ENCODE measurements at regions not wholly inside any gene's neighbourhood (a gene's known extent, or its start where the extent isn't known, plus 50 kb on each side); places are given as distances from the start of the nearest gene placed in this dataset.

- no peak overlapping the region for H3K9ac ChIP-seq (ENCODE audit: control insufficient read depth, extremely low read depth, insufficient read depth, low read length)
- H3K4me2 ChIP-seq (ENCODE audit: control insufficient read depth, extremely low read depth, insufficient read depth, low read depth, low read length) = no peak overlapping the region
- no peaks in the 10 kb centered on the region for H3K9me3 ChIP-seq (ENCODE audit: control insufficient read depth, low read depth, low read length)
- no peaks in the 10 kb centered on the region for H3K9me1 ChIP-seq (ENCODE audit: control insufficient read depth, extremely low read depth, insufficient read depth, low read length)
- H2AFZ ChIP-seq (ENCODE audit: control insufficient read depth, low read length) = no peak overlapping the region
- no peak overlapping the region for H3K4me3 ChIP-seq (ENCODE audit: control insufficient read depth in 2 of 3, extremely low read depth in 1 of 3, insufficient read depth in 2 of 3, low read depth in 1 of 3, low read length in 3 of 3)
- no peaks in the 10 kb centered on the region for H3K4me1 ChIP-seq (ENCODE audit: control insufficient read depth, extremely low read depth, insufficient read depth, low read length)
- TF ChIP-seq EZH2 (IDR thresholded peaks at IDR 0.05; ENCODE audit: low read length) = no peak
- no peak for TF ChIP-seq CTCF (optimal IDR thresholded peaks at IDR 0.05 in 1 of 3, IDR thresholded peaks at IDR 0.05 in 1 of 3, conservative IDR thresholded peaks at IDR 0.05 in 1 of 3; ENCODE audit: extremely low read depth in 1 of 3, insufficient read depth in 2 of 3, low read length in 3 of 3)
- dilution Hi-C loops (cut with MboI; ENCODE audit: extremely low pct_ligation_motif_present, low sequenced_read_pairs) = no loop called here
- FAIRE-seq = no peak
- peaks cover 29% of the 10 kb centered on the region for H3K27me3 ChIP-seq (ENCODE audit: control insufficient read depth, extremely low read depth, insufficient read depth, low read length)
- H3K36me3 ChIP-seq (ENCODE audit: control insufficient read depth in 2 of 2, extremely low read depth in 1 of 2, insufficient read depth in 2 of 2, low read length in 2 of 2) = no peaks in the 10 kb centered on the region
- H3K27ac ChIP-seq (ENCODE audit: control insufficient read depth, insufficient read depth, low read length) = no peak overlapping the region
- no peak for DNase-seq (ENCODE audit: low read depth, low spot score)
- no peaks in the 10 kb centered on the region for H4K20me1 ChIP-seq (ENCODE audit: control insufficient read depth, extremely low read depth, insufficient read depth, low read length)
- no peaks in the 10 kb centered on the region for H3K79me2 ChIP-seq (ENCODE audit: control insufficient read depth, insufficient read depth, low read length)
Measured at GRCh38 chr22:26905076-26905475, 247.7 kb downstream of the MIAT start.

GRCh38 chr22:26905640-26906039, 248.3 kb downstream of the MIAT start:
- Histone ChIP-seq H3K4me2 (ENCODE audit: control insufficient read depth, extremely low read depth, insufficient read depth, low read depth, low read length) (no peak overlapping the region), H3K36me3 (ENCODE audit: control insufficient read depth in 2 of 2, extremely low read depth in 1 of 2, insufficient read depth in 2 of 2, low read length in 2 of 2) (no peaks in the 10 kb centered on the region), H3K9ac (ENCODE audit: control insufficient read depth, extremely low read depth, insufficient read depth, low read length) (no peak overlapping the region), H3K9me1 (ENCODE audit: control insufficient read depth, extremely low read depth, insufficient read depth, low read length) (no peaks in the 10 kb centered on the region), H3K79me2 (ENCODE audit: control insufficient read depth, insufficient read depth, low read length) (no peaks in the 10 kb centered on the region), H3K27ac (ENCODE audit: control insufficient read depth, insufficient read depth, low read length) (no peak overlapping the region), H3K4me1 (ENCODE audit: control insufficient read depth, extremely low read depth, insufficient read depth, low read length) (no peaks in the 10 kb centered on the region), H2AFZ (ENCODE audit: control insufficient read depth, low read length) (no peak overlapping the region), H3K9me3 (ENCODE audit: control insufficient read depth, low read depth, low read length) (no peaks in the 10 kb centered on the region), H3K27me3 (ENCODE audit: control insufficient read depth, extremely low read depth, insufficient read depth, low read length) (peaks cover 29% of the 10 kb centered on the region), H3K4me3 (ENCODE audit: control insufficient read depth in 2 of 3, extremely low read depth in 1 of 3, insufficient read depth in 2 of 3, low read depth in 1 of 3, low read length in 3 of 3) (no peak overlapping the region), H4K20me1 (ENCODE audit: control insufficient read depth, extremely low read depth, insufficient read depth, low read length) (no peaks in the 10 kb centered on the region)
- FAIRE-seq (no peak), DNase-seq (ENCODE audit: low read depth, low spot score) (no peak)
- no peak for TF ChIP-seq EZH2 (IDR thresholded peaks at IDR 0.05; ENCODE audit: low read length)
- TF ChIP-seq CTCF (optimal IDR thresholded peaks at IDR 0.05 in 1 of 3, IDR thresholded peaks at IDR 0.05 in 1 of 3, conservative IDR thresholded peaks at IDR 0.05 in 1 of 3; ENCODE audit: extremely low read depth in 1 of 3, insufficient read depth in 2 of 3, low read length in 3 of 3) = no peak
- dilution Hi-C loops (cut with MboI; ENCODE audit: extremely low pct_ligation_motif_present, low sequenced_read_pairs) = no loop called here

Measured in keratinocyte (primary cell).